ENCODE measurements at regions not wholly inside any gene's neighbourhood (a gene's known extent, or its start where the extent isn't known, plus 50 kb on each side); places are given as distances from the start of the nearest gene placed in this dataset.

DNA sequence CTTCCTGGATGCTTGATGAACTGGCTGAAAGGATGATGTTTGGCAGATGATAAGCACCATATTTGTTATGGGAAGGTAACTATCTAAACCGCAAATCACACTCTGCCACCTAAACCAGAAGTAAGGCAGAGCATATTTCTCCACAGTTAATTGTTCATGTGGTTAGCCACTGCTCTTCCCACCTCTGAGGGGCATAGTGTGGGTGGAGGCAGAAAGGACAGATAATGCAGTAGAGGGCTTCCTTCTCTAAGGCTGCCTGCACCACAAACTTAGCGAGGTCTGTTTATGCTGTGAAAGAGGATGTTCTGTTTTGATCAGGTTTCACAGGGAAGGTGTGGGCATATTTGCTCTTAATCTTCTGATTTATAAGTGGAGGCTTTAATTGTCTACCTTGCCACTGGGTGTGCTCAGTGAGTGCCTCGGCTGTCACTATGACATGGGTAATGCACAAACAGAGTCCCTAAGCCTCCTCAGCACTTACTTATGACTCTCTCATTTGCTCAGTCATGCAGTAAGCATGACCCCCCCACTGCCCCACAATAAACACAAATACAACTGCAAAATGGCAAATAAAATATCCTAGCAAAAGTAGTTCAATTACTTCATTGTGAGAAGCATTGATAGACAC lies 401.0 kb downstream of the TMA16 start:
- no peak for DNase-seq
- H3K27me3 Mint-ChIP-seq (ENCODE audit: insufficient read depth): no peaks in the 10 kb centered on the region
- peaks cover 21% of the 10 kb centered on the region for H3K9me3 Mint-ChIP-seq
- TF ChIP-seq CTCF (IDR thresholded peaks at IDR 0.05): no peak
- no peak overlapping the region for H3K4me3 Mint-ChIP-seq
- H3K27ac Mint-ChIP-seq: no peak overlapping the region
- H3K36me3 Mint-ChIP-seq (ENCODE audit: low read depth): no peaks in the 10 kb centered on the region
- H3K4me1 Mint-ChIP-seq (ENCODE audit: low read depth): no peaks in the 10 kb centered on the region

DNA sequence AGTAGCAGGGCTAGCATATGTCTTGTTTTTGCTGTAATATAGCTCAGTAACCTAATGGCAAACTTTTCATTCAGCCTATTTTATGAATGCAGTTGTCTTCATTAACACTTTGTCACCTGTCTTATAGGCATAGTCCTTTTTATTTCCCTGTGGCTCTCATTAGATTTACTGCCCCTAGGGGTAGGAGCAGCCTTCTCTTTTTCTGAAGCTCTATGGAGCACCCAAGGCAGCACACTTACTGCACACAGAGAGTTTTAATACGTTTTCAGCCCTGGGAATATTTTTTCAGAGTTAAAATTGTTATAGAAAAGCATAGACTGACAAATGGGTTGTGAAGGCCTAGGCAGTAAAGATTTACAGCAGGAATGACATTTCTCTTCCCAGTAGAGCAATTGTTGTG lies 406.8 kb downstream of the TMA16 start:
- Mint-ChIP-seq H3K27me3 (ENCODE audit: insufficient read depth) (no peaks in the 10 kb centered on the region), H3K4me1 (ENCODE audit: low read depth) (no peaks in the 10 kb centered on the region), H3K36me3 (ENCODE audit: low read depth) (no peaks in the 10 kb centered on the region), H3K27ac (no peak overlapping the region), H3K9me3 (peaks cover 19% of the 10 kb centered on the region), H3K4me3 (no peak overlapping the region)
- no peak for TF ChIP-seq CTCF (IDR thresholded peaks at IDR 0.05)
- DNase-seq: no peak

DNA sequence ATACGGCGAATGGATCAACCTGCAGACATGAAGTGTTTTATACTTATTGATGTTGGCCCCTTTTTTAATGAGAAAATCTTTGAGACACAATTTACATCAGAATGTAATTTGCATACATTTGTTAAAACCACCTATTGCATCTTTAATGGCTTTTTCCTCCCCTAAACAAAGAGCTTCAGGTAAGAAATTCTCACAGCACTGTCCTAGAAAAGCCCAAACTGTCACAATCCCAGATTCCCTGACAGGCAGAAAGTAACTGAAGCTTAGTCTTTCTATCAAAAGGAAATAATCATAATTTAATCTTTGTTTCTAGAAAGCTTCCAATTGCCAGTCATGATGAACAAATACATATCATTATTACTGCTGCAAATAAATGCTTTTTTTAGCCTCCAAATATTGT lies 407.9 kb downstream of the TMA16 start:
- Mint-ChIP-seq H3K9me3 (peaks cover 15% of the 10 kb centered on the region), H3K27me3 (ENCODE audit: insufficient read depth) (no peaks in the 10 kb centered on the region), H3K36me3 (ENCODE audit: low read depth) (no peaks in the 10 kb centered on the region), H3K4me1 (ENCODE audit: low read depth) (no peaks in the 10 kb centered on the region), H3K4me3 (no peak overlapping the region), H3K27ac (no peak overlapping the region)
- TF ChIP-seq CTCF (IDR thresholded peaks at IDR 0.05): no peak
- no peak for DNase-seq

GRCh38 chr4:163911891-163912290 lies 417.4 kb downstream of the TMA16 start:
- Mint-ChIP-seq H3K27me3 (ENCODE audit: insufficient read depth) (no peaks in the 10 kb centered on the region), H3K27ac (no peak overlapping the region), H3K36me3 (ENCODE audit: low read depth) (no peaks in the 10 kb centered on the region), H3K4me1 (ENCODE audit: low read depth) (no peaks in the 10 kb centered on the region), H3K9me3 (peaks cover 37% of the 10 kb centered on the region), H3K4me3 (no peak overlapping the region)
- TF ChIP-seq CTCF (IDR thresholded peaks at IDR 0.05): no peak
- DNase-seq: no peak

GRCh38 chr4:163913571-163913970 lies 419.1 kb downstream of the TMA16 start:
- no peak overlapping the region for H3K4me3 Mint-ChIP-seq
- no peak overlapping the region for H3K27ac Mint-ChIP-seq
- no peaks in the 10 kb centered on the region for H3K4me1 Mint-ChIP-seq (ENCODE audit: low read depth)
- TF ChIP-seq CTCF (IDR thresholded peaks at IDR 0.05): no peak
- H3K27me3 Mint-ChIP-seq (ENCODE audit: insufficient read depth): no peaks in the 10 kb centered on the region
- no peak for DNase-seq
- H3K36me3 Mint-ChIP-seq (ENCODE audit: low read depth): no peaks in the 10 kb centered on the region
- peaks cover 35% of the 10 kb centered on the region for H3K9me3 Mint-ChIP-seq

DNA sequence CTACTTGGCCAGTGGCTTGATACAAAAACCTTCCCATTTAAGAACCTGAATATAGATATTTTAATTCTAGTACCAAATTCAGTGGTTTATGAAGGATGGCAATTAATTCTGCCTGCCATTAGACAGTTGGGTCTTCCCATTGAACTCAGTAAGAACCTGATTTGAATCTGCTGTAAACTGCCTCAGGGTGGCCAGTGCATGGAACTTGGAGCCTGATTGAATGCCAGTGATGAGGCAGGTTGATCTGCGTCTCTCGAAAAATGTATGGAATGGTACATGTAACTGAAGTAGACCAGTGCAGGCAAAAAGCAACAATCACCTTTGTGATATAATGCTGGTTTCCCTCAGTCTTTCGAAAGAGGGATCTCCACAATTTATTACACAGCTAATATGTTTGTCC lies 421.4 kb downstream of the TMA16 start:
- H3K27me3 Mint-ChIP-seq (ENCODE audit: insufficient read depth): no peaks in the 10 kb centered on the region
- no peak overlapping the region for H3K4me3 Mint-ChIP-seq
- no peak overlapping the region for H3K27ac Mint-ChIP-seq
- peaks cover 36% of the 10 kb centered on the region for H3K9me3 Mint-ChIP-seq
- no peaks in the 10 kb centered on the region for H3K36me3 Mint-ChIP-seq (ENCODE audit: low read depth)
- no peaks in the 10 kb centered on the region for H3K4me1 Mint-ChIP-seq (ENCODE audit: low read depth)
- DNase-seq: no peak
- no peak for TF ChIP-seq CTCF (IDR thresholded peaks at IDR 0.05)
